A549 (cell line): ENCODE measurements at regions not wholly inside any gene's neighbourhood (a gene's known extent, or its start where the extent isn't known, plus 50 kb on each side); places are given as distances from the start of the nearest gene placed in this dataset.

ENCODE experiments used
- ATAC-seq, 2 experiments: fragments of 200-7000 bp in 1 of 2; fragments of >200 bp in 1 of 2; cut with Nextera tagmentation in 1 of 2; cut with Tn5 transposase in 1 of 2; 3 replicates each; pipeline versions ENCODE4 v1.8.0 to v1.9.1; 2018 to 2020; ENCODE audit warnings: mild to moderate bottlenecking in 1 of 2, moderate library complexity in 1 of 2
- CTCF ChIA-PET: fragments of 300-600 bp; sonication (Branson Sonifier 250); formaldehyde crosslinking; extraction: SDS; loops from one replicate; lab custom pipeline; 2021; ENCODE audit warnings: antibody characterized with exemption, inconsistent platforms; lab: Yijun Ruan, JAX
- POLR2A ChIA-PET: fragments of 350-600 bp; formaldehyde crosslinking; extraction: SDS; loops from one replicate; lab custom pipeline; 2021; ENCODE audit warnings: antibody characterized with exemption, inconsistent platforms; lab: Yijun Ruan, JAX
- DNase-seq, 2 experiments: peaks; one replicate each; pipeline versions ENCODE4 v3.0.0 to v3.0.0-alpha.2; 2011 to 2016; ENCODE audit warnings: low read depth in 1 of 2, low spot score in 1 of 2
- FAIRE-seq: peaks from 2 replicates; lab custom pipeline; 2011; peaks lifted over from hg19 to GRCh38; lab: Jason Lieb, UNC
- H3K27ac ChIP-seq, 2 experiments: fragments of >200 bp; sonication (Bioruptor Twin); formaldehyde crosslinking; 3 replicates each; pipeline ENCODE4 v1.5.1; 2016 to 2017
- H3K4me1 ChIP-seq: fragments of >200 bp; sonication (Bioruptor Twin); formaldehyde crosslinking; 3 replicates; pipeline ENCODE4 v1.6.1; 2016
- H3K4me2 ChIP-seq: fragments of >200 bp; sonication (Bioruptor Twin); formaldehyde crosslinking; 3 replicates; pipeline ENCODE4 v1.6.1; 2016
- H3K4me3 ChIP-seq: fragments of >200 bp; sonication (Bioruptor Twin); formaldehyde crosslinking; 3 replicates; pipeline ENCODE4 v1.5.1; 2016
- H3K9me3 ChIP-seq: fragments of >200 bp; sonication (Bioruptor Twin); formaldehyde crosslinking; 3 replicates; pipeline ENCODE4 v1.6.1; 2016
- ATOH8 ChIP-seq: fragments of 250-450 bp; sonication (Bioruptor Pico); IDR thresholded peaks from 2 replicates; pipeline ENCODE4 v1.5.0; 2020; ENCODE audit warnings: low read depth, mild to moderate bottlenecking, moderate library complexity
- BCL3 ChIP-seq: fragments of >200 bp; sonication (Bioruptor Twin); formaldehyde crosslinking; IDR thresholded peaks from 3 replicates; pipeline ENCODE4 v1.6.1; 2016
- BHLHE40 ChIP-seq: IDR thresholded peaks from 2 replicates; pipeline ENCODE4 v1.6.1; 2012; ENCODE audit warnings: low read depth, low read length, inconsistent platforms
- CTCF ChIP-seq: fragments of >200 bp; sonication (Bioruptor Twin); formaldehyde crosslinking; IDR thresholded peaks from 3 replicates; pipeline ENCODE4 v1.5.1; 2016
- ESRRA ChIP-seq: fragments of 150-350 bp; IDR thresholded peaks from 2 replicates; pipeline ENCODE4 v1.6.1; 2014; ENCODE audit warnings: mild to moderate bottlenecking, low read length, borderline replicate concordance
- FOSB ChIP-seq: fragments of 250-450 bp; sonication (Bioruptor Pico); IDR thresholded peaks from 2 replicates; pipeline ENCODE4 v1.5.0; 2020; ENCODE audit warnings: mild to moderate bottlenecking, moderate library complexity
- FOXS1 ChIP-seq: fragments of 250-450 bp; sonication (Bioruptor Pico); IDR thresholded peaks from 2 replicates; pipeline ENCODE4 v1.5.0; 2020; ENCODE audit warnings: mild to moderate bottlenecking, moderate library complexity
- GATA3 ChIP-seq: IDR thresholded peaks from 2 replicates; pipeline ENCODE4 v1.6.1; 2012; ENCODE audit warnings: borderline replicate concordance
- HDAC2 ChIP-seq: fragments of 200-600 bp; sonication (generic); IDR thresholded peaks from 2 replicates; pipeline ENCODE4 v1.6.1; 2016
- HOXB13 ChIP-seq: fragments of 250-450 bp; sonication (Bioruptor Pico); IDR thresholded peaks from 2 replicates; pipeline ENCODE4 v1.5.0; 2020; ENCODE audit warnings: low read depth, mild to moderate bottlenecking, moderate library complexity
- JUNB ChIP-seq: fragments of >200 bp; sonication (Bioruptor Twin); formaldehyde crosslinking; IDR thresholded peaks from 2 replicates; pipeline ENCODE4 v1.6.1; 2016
- MAFK ChIP-seq: fragments of 450-650 bp; IDR thresholded peaks from 2 replicates; pipeline ENCODE4 v1.6.1; 2014; ENCODE audit not compliant: partially characterized antibody
- MYC ChIP-seq: IDR thresholded peaks from 2 replicates; pipeline ENCODE4 v1.6.1; 2012; ENCODE audit warnings: mild to moderate bottlenecking, inconsistent platforms, low read length, improper control_type of control experiment, borderline replicate concordance
- NFE2L2 ChIP-seq: fragments of 150-350 bp; conservative IDR thresholded peaks from 2 replicates; pipeline ENCODE4 v1.6.1; 2014; ENCODE audit warnings: low read length
- POLR2AphosphoS2 ChIP-seq: conservative IDR thresholded peaks from 2 replicates; pipeline ENCODE4 v1.6.1; 2012; ENCODE audit warnings: low read length, improper control_type of control experiment, inconsistent platforms
- RAD21 ChIP-seq, 2 experiments: fragments of >200 bp in 1 of 2; sonication (Bioruptor Twin) in 1 of 2; formaldehyde crosslinking in 1 of 2; IDR thresholded peaks in 1 of 2; conservative IDR thresholded peaks in 1 of 2; 2 replicates in 1 of 2; 3 replicates in 1 of 2; pipeline ENCODE4 v1.6.1; 2012 to 2018; ENCODE audit warnings: inconsistent platforms in 1 of 2
- REST ChIP-seq: fragments of 200-600 bp; sonication (generic); IDR thresholded peaks from 2 replicates; pipeline ENCODE4 v1.6.1; 2016; ENCODE audit warnings: antibody characterized with exemption, mild to moderate bottlenecking, moderate library complexity
- RFX5 ChIP-seq: fragments of 450-650 bp; IDR thresholded peaks from 2 replicates; pipeline ENCODE4 v1.7.1; 2014; ENCODE audit warnings: antibody characterized with exemption, mild to moderate bottlenecking, moderate library complexity
- TFCP2L1 ChIP-seq: fragments of 250-450 bp; sonication (Bioruptor Pico); IDR thresholded peaks from 2 replicates; pipeline ENCODE4 v1.5.0; 2021; ENCODE audit warnings: mild to moderate bottlenecking
- TP53 ChIP-seq: fragments of 250-450 bp; sonication (Bioruptor Pico); IDR thresholded peaks from 2 replicates; pipeline ENCODE4 v1.5.0; 2021; ENCODE audit warnings: mild to moderate bottlenecking, moderate library complexity
- ZC3H11A ChIP-seq: fragments of 450-650 bp; IDR thresholded peaks from 2 replicates; pipeline ENCODE4 v1.6.1; 2014; ENCODE audit warnings: antibody characterized with exemption, mild to moderate bottlenecking
- ZSCAN20 ChIP-seq: fragments of 250-450 bp; sonication (Bioruptor Pico); IDR thresholded peaks from 2 replicates; pipeline ENCODE4 v1.8.0; 2022; ENCODE audit warnings: mild to moderate bottlenecking, moderate library complexity
- WGBS: methylation state at CpG from one replicate; pipeline ENCODE4 v1.1.6; 2017; ENCODE audit errors: missing lambda C conversion rate; 5-methylcytosine and 5-hydroxymethylcytosine counted together

GRCh38 chr6:8574311-8574710 is 139.0 kb upstream of the SLC35B3 start:
- ATAC-seq (no peak), DNase-seq (no peak), FAIRE-seq (no peak)
- TF ChIP-seq RAD21 (conservative IDR thresholded peaks at IDR 0.05 in 1 of 2, IDR thresholded peaks at IDR 0.05 in 1 of 2) (no peak), MAFK (peak; percentile 50)
- no peaks in the 10 kb centered on the region for H3K4me1 ChIP-seq
- no peak overlapping the region for H3K27ac ChIP-seq
- ChIA-PET CTCF (no interaction called here), POLR2A (no interaction called here)
- H3K4me2 ChIP-seq = no peak overlapping the region
- no peak overlapping the region for H3K4me3 ChIP-seq
- WGBS = 97% methylated on average over 2 of the region's 2 CpGs
- H3K9me3 ChIP-seq = no peaks in the 10 kb centered on the region

- Histone ChIP-seq H3K9me3 (no peaks in the 10 kb centered on the region), H3K27ac (no peak overlapping the region), H3K4me2 (no peak overlapping the region), H3K4me3 (no peak overlapping the region), H3K4me1 (no peaks in the 10 kb centered on the region)
- ATAC-seq = no peak
- POLR2A ChIA-PET = no interaction called here
- no peak for TF ChIP-seq RAD21 (conservative IDR thresholded peaks at IDR 0.05 in 1 of 2, IDR thresholded peaks at IDR 0.05 in 1 of 2)
- no peak for TF ChIP-seq JUNB
- no peak for TF ChIP-seq ATOH8 (CRISPR knock-in tag)
- TF ChIP-seq ZSCAN20 (CRISPR knock-in tag) = no peak
- no peak for TF ChIP-seq TFCP2L1 (CRISPR knock-in tag)
- TF ChIP-seq NFE2L2 = no peak
- TF ChIP-seq RFX5 = no peak
- 41% methylated on average over 6 of the region's 6 CpGs for WGBS
- no peak for DNase-seq
- CTCF ChIA-PET = no interaction called here
- no peak for FAIRE-seq
Measured at GRCh38 chr6:8570256-8570920, 135.0 kb upstream of the SLC35B3 start.

GRCh38 chr6:8562125-8562524 is 126.8 kb upstream of the SLC35B3 start:
- CTCF ChIA-PET = interaction anchor here (1.4 kb wide), 1 partner anchor 9 kb away, joined by 3 read pairs; no protein-coding TSS in a partner anchor

GRCh38 chr6:8558953-8559352 is 123.6 kb upstream of the SLC35B3 start:
- no peak overlapping the region for H3K27ac ChIP-seq
- no peak for FAIRE-seq
- H3K4me1 ChIP-seq = peaks cover 14% of the 10 kb centered on the region; the same call in 2 of the 3 replicates
- no peaks in the 10 kb centered on the region for H3K9me3 ChIP-seq
- CTCF ChIA-PET = no interaction called here
- H3K4me3 ChIP-seq = no peak overlapping the region
- POLR2A ChIA-PET = no interaction called here
- no peak for DNase-seq
- no peak overlapping the region for H3K4me2 ChIP-seq
- 44% methylated on average over 4 of the region's 4 CpGs for WGBS
- no peak for ATAC-seq
- no peak for TF ChIP-seq HDAC2
- TF ChIP-seq TP53 (CRISPR knock-in tag) = no peak
- TF ChIP-seq ZC3H11A = no peak
- TF ChIP-seq HOXB13 (CRISPR knock-in tag) = no peak
- TF ChIP-seq GATA3 = no peak
- TF ChIP-seq REST = no peak
- TF ChIP-seq BHLHE40 = no peak
- TF ChIP-seq FOXS1 (CRISPR knock-in tag) = no peak
- TF ChIP-seq CTCF = no peak
- no peak for TF ChIP-seq RAD21 (conservative IDR thresholded peaks at IDR 0.05 in 1 of 2, IDR thresholded peaks at IDR 0.05 in 1 of 2)

More at GRCh38 chr6:8562125-8562524, 126.8 kb upstream of the SLC35B3 start:
- H3K27ac ChIP-seq = no peak overlapping the region
- ATAC-seq (no peak), FAIRE-seq (no peak)
- TF ChIP-seq FOXS1 (CRISPR knock-in tag) (no peak), RAD21 (conservative IDR thresholded peaks at IDR 0.05 in 1 of 2, IDR thresholded peaks at IDR 0.05 in 1 of 2) (no peak), BCL3 (no peak), ZSCAN20 (CRISPR knock-in tag) (no peak), MYC (no peak), FOSB (no peak), POLR2AphosphoS2 (no peak), ESRRA (no peak)
- TF ChIP-seq, all 56 proteins: peak for 0
- POLR2A ChIA-PET = no interaction called here
- H3K4me2 ChIP-seq = no peak overlapping the region
- no peak for DNase-seq
- no peak overlapping the region for H3K4me3 ChIP-seq
- WGBS = 16% methylated on average over 3 of the region's 3 CpGs
- H3K9me3 ChIP-seq = no peaks in the 10 kb centered on the region
- peaks cover 4% of the 10 kb centered on the region; the same call in 2 of the 3 replicates for H3K4me1 ChIP-seq
